CD4-positive, alpha-beta T cell (primary cell): ENCODE measurements at regions not wholly inside any gene's neighbourhood (a gene's known extent, or its start where the extent isn't known, plus 50 kb on each side); places are given as distances from the start of the nearest gene placed in this dataset.

Source experiments
- ATAC-seq: fragments of 200-7000 bp; cut with Tn5 transposase; one replicate; pipeline ENCODE4 v1.10.0; 2022; ENCODE audit warnings: mild to moderate bottlenecking; ENCODE audit not compliant: poor library complexity
- CTCF ChIA-PET: fragments of 350-600 bp; sonication (Branson Sonifier 250); formaldehyde crosslinking; loops from one replicate; lab custom pipeline; 2021; ENCODE audit warnings: antibody characterized with exemption, inconsistent platforms; lab: Charles Lee
- POLR2A ChIA-PET: fragments of 350-600 bp; sonication (Branson Sonifier 250); formaldehyde crosslinking; loops from one replicate; lab custom pipeline; 2021; ENCODE audit warnings: antibody characterized with exemption, inconsistent platforms; lab: Charles Lee
- DNase-seq, 14 experiments: peaks; one replicate each; pipeline ENCODE4 v3.0.0-alpha.2; 2013 to 2020; ENCODE audit warnings: mixed read lengths in 2 of 14
- H3K27ac ChIP-seq, 2 donors: one replicate each; pipeline versions ENCODE4 v1.5.1 to v1.7.0; 2013; ENCODE audit warnings: low read length in 2 of 2, low read depth in 1 of 2, mild to moderate bottlenecking in 1 of 2
- H3K27me3 ChIP-seq, 2 experiments: 1 replicate in 1 of 2; 2 replicates in 1 of 2; pipeline versions ENCODE4 v1.6.1 to v1.7.0; 2013; ENCODE audit warnings: low read length in 2 of 2, control low read depth in 1 of 2, mild to moderate bottlenecking in 1 of 2, moderate library complexity in 1 of 2; ENCODE audit not compliant: insufficient read depth in 2 of 2, control insufficient read depth in 1 of 2
- H3K36me3 ChIP-seq: one replicate; pipeline ENCODE4 v1.6.1; 2013; ENCODE audit warnings: low read length, control low read depth; ENCODE audit not compliant: insufficient read depth
- H3K4me1 ChIP-seq: one replicate; pipeline ENCODE4 v1.6.1; 2013; ENCODE audit warnings: low read length, control low read depth; ENCODE audit not compliant: insufficient read depth
- H3K4me3 ChIP-seq: one replicate; pipeline ENCODE4 v1.5.1; 2013; ENCODE audit warnings: mild to moderate bottlenecking, low read length, moderate library complexity
- H3K9me3 ChIP-seq, 2 experiments: 1 replicate in 1 of 2; 2 replicates in 1 of 2; pipeline versions ENCODE4 v1.6.1 to v1.7.0; 2013; ENCODE audit warnings: low read length in 2 of 2, mild to moderate bottlenecking in 2 of 2, control low read depth in 1 of 2, moderate library complexity in 1 of 2; ENCODE audit not compliant: control insufficient read depth in 1 of 2, insufficient read depth in 1 of 2
- H3K27ac Mint-ChIP-seq: one replicate; pipeline ENCODE4 v1.8.0; 2020; ENCODE audit warnings: mixed read lengths
- H3K27me3 Mint-ChIP-seq: one replicate; pipeline ENCODE4 v1.8.0; 2021; ENCODE audit warnings: mixed read lengths
- H3K36me3 Mint-ChIP-seq: one replicate; pipeline ENCODE4 v1.8.0; 2021; ENCODE audit warnings: low read depth, mixed read lengths
- H3K4me1 Mint-ChIP-seq: one replicate; pipeline ENCODE4 v1.8.0; 2021; ENCODE audit warnings: low read depth, mixed read lengths
- H3K4me3 Mint-ChIP-seq: one replicate; pipeline ENCODE4 v1.8.0; 2020; ENCODE audit warnings: mild to moderate bottlenecking, mixed read lengths
- H3K9me3 Mint-ChIP-seq: one replicate; pipeline ENCODE4 v1.8.0; 2020; ENCODE audit warnings: mixed read lengths
- CTCF ChIP-seq: fragments of 200-600 bp; IDR thresholded peaks from one replicate; pipeline ENCODE4 v1.8.0; 2022; ENCODE audit warnings: antibody characterized with exemption, mild to moderate bottlenecking
- intact Hi-C, 2 experiments: fragments of 100-400 bp; cut with DNase I in 1 of 2; cut with micrococcal nuclease in 1 of 2; formaldehyde crosslinking; loops; one replicate each; pipeline versions ENCODE4 v1.15.1 to v1.9.0; 2023 to 2025; cut with DNase I, micrococcal nuclease

DNA sequence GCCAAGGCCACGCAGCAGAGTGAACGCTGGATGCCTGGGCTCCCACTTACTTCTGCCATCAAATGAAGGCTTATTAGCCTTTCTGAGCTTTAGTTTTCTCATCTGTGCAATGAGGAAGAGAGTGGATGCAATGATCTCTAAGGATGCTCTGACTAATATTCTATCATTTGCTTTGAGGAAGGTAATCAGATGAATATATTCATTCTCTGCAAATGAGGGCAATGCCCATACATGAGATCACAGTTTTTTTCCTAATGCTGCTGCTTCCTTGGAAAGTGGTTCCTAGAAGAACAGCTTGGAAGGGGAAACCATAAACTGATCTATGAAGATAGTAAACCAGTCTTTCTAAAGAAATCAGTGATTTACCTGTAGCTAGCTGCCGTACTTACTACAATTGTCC is 152.4 kb downstream of the NSG2 start:
- H3K36me3 Mint-ChIP-seq: no peaks in the 10 kb centered on the region
- ATAC-seq (no peak), DNase-seq (no peak)
- no peaks in the 10 kb centered on the region for H3K4me1 Mint-ChIP-seq
- no peak overlapping the region for H3K27ac Mint-ChIP-seq
- CTCF ChIA-PET: no interaction called here
- intact Hi-C loops: no loop called here
- no peaks in the 10 kb centered on the region for H3K27me3 Mint-ChIP-seq
- H3K9me3 Mint-ChIP-seq: peaks cover 4% of the 10 kb centered on the region
- Histone ChIP-seq H3K4me1 (no peaks in the 10 kb centered on the region), H3K9me3 (peaks cover 0 to 11% of the 10 kb centered on the region in 2 experiments), H3K4me3 (no peak overlapping the region), H3K36me3 (no peaks in the 10 kb centered on the region), H3K27me3 (no peaks in the 10 kb centered on the region), H3K27ac (no peak overlapping the region)
- POLR2A ChIA-PET: no interaction called here
- no peak overlapping the region for H3K4me3 Mint-ChIP-seq
- TF ChIP-seq CTCF: no peak

DNA sequence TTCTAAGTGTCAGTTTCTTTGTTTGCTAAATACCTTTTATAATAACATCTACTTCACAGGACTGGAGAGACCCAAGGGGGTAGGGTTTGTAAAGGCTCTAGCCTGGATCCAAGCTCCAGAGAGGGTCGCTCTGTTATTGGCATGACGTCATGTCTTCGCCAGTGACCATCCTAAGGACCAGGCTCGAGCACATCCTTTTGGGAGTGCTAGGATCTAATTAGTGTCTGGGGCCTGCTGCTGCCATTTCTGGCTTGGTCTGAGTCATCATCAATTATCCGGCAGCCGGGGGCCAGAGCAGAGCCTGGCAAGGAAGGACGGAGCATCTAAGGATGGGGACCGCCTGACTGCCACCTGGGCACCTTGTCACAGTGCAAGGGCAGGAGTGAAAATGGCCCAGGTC is 153.0 kb downstream of the NSG2 start:
- no peak for TF ChIP-seq CTCF
- no peaks in the 10 kb centered on the region for H3K27me3 ChIP-seq
- Mint-ChIP-seq H3K9me3 (peaks cover 4% of the 10 kb centered on the region), H3K36me3 (no peaks in the 10 kb centered on the region), H3K4me1 (no peaks in the 10 kb centered on the region), H3K27me3 (no peaks in the 10 kb centered on the region), H3K27ac (no peak overlapping the region), H3K4me3 (no peak overlapping the region)
- H3K36me3 ChIP-seq: no peaks in the 10 kb centered on the region
- no peak overlapping the region for H3K27ac ChIP-seq
- ATAC-seq (no peak), DNase-seq (no peak)
- no peak overlapping the region for H3K4me3 ChIP-seq
- POLR2A ChIA-PET: no interaction called here
- H3K9me3 ChIP-seq: peaks cover 0 to 11% of the 10 kb centered on the region in 2 experiments
- CTCF ChIA-PET: no interaction called here
- intact Hi-C loops: no loop called here
- no peaks in the 10 kb centered on the region for H3K4me1 ChIP-seq

DNA sequence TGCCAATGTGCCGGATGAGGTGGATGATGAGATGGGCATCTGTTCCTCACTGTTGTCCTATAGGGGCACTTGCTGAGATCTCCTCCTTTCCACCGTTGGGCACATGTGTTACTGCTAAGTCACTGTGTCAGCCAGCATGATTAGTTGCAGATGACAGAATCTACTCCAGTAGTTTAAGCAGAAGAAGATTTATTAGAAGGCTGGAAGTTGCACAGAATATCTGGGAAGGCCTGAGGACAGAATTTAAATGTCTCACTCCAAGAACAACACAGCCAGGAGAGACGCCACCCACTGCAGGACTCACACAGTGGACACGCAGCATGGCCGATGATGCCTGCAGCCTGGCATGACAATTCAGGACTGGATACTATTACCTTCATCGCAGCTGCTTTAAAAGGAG is 157.5 kb downstream of the NSG2 start:
- ChIA-PET CTCF (no interaction called here), POLR2A (no interaction called here)
- no peaks in the 10 kb centered on the region for H3K36me3 Mint-ChIP-seq
- H3K27me3 Mint-ChIP-seq: peaks cover 26% of the 10 kb centered on the region
- H3K27ac ChIP-seq: no peak overlapping the region
- ATAC-seq: no peak
- no peak overlapping the region for H3K27ac Mint-ChIP-seq
- no peak overlapping the region for H3K4me3 Mint-ChIP-seq
- H3K27me3 ChIP-seq: peaks cover 0 to 4% of the 10 kb centered on the region in 2 experiments
- TF ChIP-seq CTCF: no peak
- H3K4me3 ChIP-seq: no peak overlapping the region
- no peaks in the 10 kb centered on the region for H3K4me1 Mint-ChIP-seq
- no peaks in the 10 kb centered on the region for H3K4me1 ChIP-seq
- intact Hi-C loops: no loop called here
- peaks cover 0 to 9% of the 10 kb centered on the region in 2 experiments for H3K9me3 ChIP-seq
- DNase-seq: no peak
- H3K9me3 Mint-ChIP-seq: peaks cover 4% of the 10 kb centered on the region
- no peaks in the 10 kb centered on the region for H3K36me3 ChIP-seq
